H1 (cell line): ENCODE measurements at regions not wholly inside any gene's neighbourhood (a gene's known extent, or its start where the extent isn't known, plus 50 kb on each side); places are given as distances from the start of the nearest gene placed in this dataset.
A peak's percentile ranks its signal among the peaks of the same experiment; 100 is the strongest.

Source experiments
- CTCF ChIA-PET: fragments of 300-600 bp; sonication (Branson Sonifier 250); formaldehyde crosslinking; loops from one replicate; lab custom pipeline; 2021; ENCODE audit not compliant: partially characterized antibody; lab: Charles Lee
- POLR2A ChIA-PET: fragments of 300-600 bp; sonication (Branson Sonifier 250); formaldehyde crosslinking; loops from one replicate; lab custom pipeline; 2021; ENCODE audit warnings: inconsistent platforms; ENCODE audit not compliant: partially characterized antibody; lab: Charles Lee
- DNase-seq, 2 experiments: peaks; one replicate each; pipeline versions ENCODE4 v3.0.0 to v3.0.0-alpha.2; 2010 to 2022; ENCODE audit warnings: low spot score in 2 of 2, low read depth in 1 of 2, mixed read lengths in 1 of 2
- FAIRE-seq: peaks from 2 replicates; lab custom pipeline; 2011; peaks lifted over from hg19 to GRCh38; lab: Jason Lieb, UNC
- H2AFZ ChIP-seq: 2 replicates; pipeline ENCODE4 v1.8.1; 2012; ENCODE audit warnings: low read length, inconsistent platforms
- H2AK5ac ChIP-seq: 2 replicates; pipeline ENCODE4 v1.6.1; 2013; ENCODE audit warnings: low read depth, low read length
- H2BK120ac ChIP-seq: replicated peaks from 2 replicates; pipeline ENCODE3; 2013; ENCODE audit warnings: low read depth, low read length, inconsistent platforms
- H2BK12ac ChIP-seq: 2 replicates; pipeline ENCODE4 v1.6.1; 2013; ENCODE audit warnings: low read depth, low read length
- H2BK15ac ChIP-seq: 2 replicates; pipeline ENCODE4 v1.6.1; 2013; ENCODE audit warnings: low read length
- H2BK20ac ChIP-seq: 2 replicates; pipeline ENCODE4 v1.6.1; 2013; ENCODE audit warnings: low read length
- H2BK5ac ChIP-seq: 2 replicates; pipeline ENCODE4 v1.6.1; 2013; ENCODE audit warnings: low read depth, low read length
- H3K14ac ChIP-seq: 2 replicates; pipeline ENCODE4 v1.6.1; 2013; ENCODE audit warnings: inconsistent platforms; ENCODE audit not compliant: insufficient read length
- H3K18ac ChIP-seq: 2 replicates; pipeline ENCODE4 v1.6.1; 2013; ENCODE audit warnings: low read length; ENCODE audit errors: extremely low read depth
- H3K23ac ChIP-seq: 2 replicates; pipeline ENCODE4 v1.6.1; 2013; ENCODE audit warnings: inconsistent platforms; ENCODE audit not compliant: insufficient read length
- H3K23me2 ChIP-seq: 2 replicates; pipeline ENCODE4 v1.6.1; 2013; ENCODE audit warnings: low read depth, low read length
- H3K27ac ChIP-seq: 2 replicates; pipeline ENCODE4 v1.6.1; 2011; ENCODE audit warnings: low read depth, low read length, inconsistent platforms
- H3K27me3 ChIP-seq, 4 experiments: replicated peaks in 1 of 4; 1 replicate in 1 of 4; 2 replicates in 3 of 4; pipeline versions ENCODE4 v1.6.1 to v1.8.1; 2011 to 2013; ENCODE audit warnings: low read length in 3 of 4, mild to moderate bottlenecking in 3 of 4, inconsistent platforms in 2 of 4, mixed read lengths in 2 of 4, moderate library complexity in 1 of 4; ENCODE audit not compliant: control insufficient read depth in 3 of 4, insufficient read depth in 3 of 4; ENCODE audit errors: extremely low read depth in 1 of 4
- H3K36me3 ChIP-seq, 4 experiments: 2 replicates each; pipeline versions ENCODE4 v1.6.1 to v1.8.1; 2011 to 2013; ENCODE audit warnings: mild to moderate bottlenecking in 4 of 4, low read length in 3 of 4, moderate library complexity in 2 of 4, control low read depth in 1 of 4, inconsistent platforms in 1 of 4; ENCODE audit not compliant: insufficient read depth in 4 of 4, control insufficient read depth in 2 of 4
- H3K4ac ChIP-seq: replicated peaks from 2 replicates; pipeline ENCODE3; 2013; ENCODE audit warnings: low read length, low read depth, mixed read lengths, inconsistent platforms; ENCODE audit not compliant: insufficient read length
- H3K4me1 ChIP-seq, 4 experiments: replicated peaks in 1 of 4; 1 replicate in 1 of 4; 2 replicates in 3 of 4; pipeline versions ENCODE4 v1.6.1 to v1.8.1; 2011 to 2013; ENCODE audit warnings: low read length in 3 of 4, inconsistent platforms in 2 of 4, mixed read lengths in 1 of 4; ENCODE audit not compliant: insufficient read depth in 4 of 4, control insufficient read depth in 3 of 4
- H3K4me2 ChIP-seq, 2 experiments: 2 replicates each; pipeline versions ENCODE4 v1.6.1 to v1.8.1; 2011 to 2013; ENCODE audit warnings: low read depth in 2 of 2, low read length in 2 of 2, control low read depth in 1 of 2, inconsistent platforms in 1 of 2, mild to moderate bottlenecking in 1 of 2; ENCODE audit not compliant: insufficient read depth in 1 of 2
- H3K4me3 ChIP-seq, 4 experiments: fragments of 200-600, 300-600 bp in 1 of 4; sonication (generic), shearing (Covaris generic), sonication (Bioruptor Twin) in 1 of 4; 2 replicates each; pipeline versions ENCODE4 v1.5.1 to v1.8.1; 2011 to 2016; ENCODE audit warnings: low read length in 4 of 4, low read depth in 3 of 4, control low read depth in 2 of 4, inconsistent platforms in 2 of 4, mild to moderate bottlenecking in 2 of 4, mixed read lengths in 1 of 4, moderate library complexity in 1 of 4; ENCODE audit not compliant: insufficient read depth in 2 of 4; ENCODE audit errors: extremely low read depth in 1 of 4
- H3K56ac ChIP-seq: replicated peaks from 2 replicates; pipeline ENCODE3; 2013; ENCODE audit warnings: low read depth, mild to moderate bottlenecking, mixed read lengths, low read length, inconsistent platforms; ENCODE audit not compliant: insufficient read length
- H3K79me1 ChIP-seq: 2 replicates; pipeline ENCODE4 v1.6.1; 2013; ENCODE audit warnings: low read depth, low read length, control low read depth
- H3K79me2 ChIP-seq, 2 experiments: 2 replicates each; pipeline versions ENCODE4 v1.6.1 to v1.8.1; 2012 to 2013; ENCODE audit warnings: low read length in 2 of 2, mild to moderate bottlenecking in 2 of 2, inconsistent platforms in 1 of 2; ENCODE audit not compliant: insufficient read depth in 2 of 2, control insufficient read depth in 1 of 2
- H3K9ac ChIP-seq, 4 experiments: replicated peaks in 1 of 4; 1 replicate in 1 of 4; 2 replicates in 3 of 4; pipeline versions ENCODE4 v1.6.1 to v1.8.1; 2011 to 2013; ENCODE audit warnings: low read depth in 3 of 4, low read length in 3 of 4, control low read depth in 2 of 4, mild to moderate bottlenecking in 2 of 4, moderate library complexity in 2 of 4, inconsistent platforms in 1 of 4; ENCODE audit errors: extremely low read depth in 1 of 4
- H3K9me3 ChIP-seq, 2 experiments: 2 replicates each; pipeline versions ENCODE4 v1.6.1 to v1.8.1; 2012 to 2013; ENCODE audit warnings: mild to moderate bottlenecking in 2 of 2, moderate library complexity in 2 of 2, control low read depth in 1 of 2, inconsistent platforms in 1 of 2, low read depth in 1 of 2, low read length in 1 of 2, mixed read lengths in 1 of 2; ENCODE audit not compliant: insufficient read depth in 2 of 2
- H4K20me1 ChIP-seq, 2 experiments: replicated peaks in 1 of 2; 2 replicates each; pipeline versions ENCODE3 to v1.8.1; 2011 to 2013; ENCODE audit warnings: inconsistent platforms in 2 of 2, low read length in 2 of 2, mild to moderate bottlenecking in 1 of 2; ENCODE audit not compliant: insufficient read depth in 2 of 2, control insufficient read depth in 1 of 2
- H4K5ac ChIP-seq: 2 replicates; pipeline ENCODE4 v1.6.1; 2013; ENCODE audit warnings: low read length, low read depth, mixed read lengths, inconsistent platforms; ENCODE audit not compliant: insufficient read length
- H4K8ac ChIP-seq: 2 replicates; pipeline ENCODE4 v1.8.0; 2013; ENCODE audit warnings: mild to moderate bottlenecking, moderate library complexity, low read length, inconsistent platforms; ENCODE audit not compliant: insufficient read depth; ENCODE audit errors: extremely low read depth
- H4K91ac ChIP-seq: replicated peaks from 2 replicates; pipeline ENCODE3; 2013; ENCODE audit warnings: low read length, mixed read lengths, inconsistent platforms; ENCODE audit not compliant: insufficient read length
- CREB1 ChIP-seq: IDR thresholded peaks from 2 replicates; pipeline ENCODE4 v1.6.1; 2012; ENCODE audit warnings: inconsistent platforms
- GABPA ChIP-seq: IDR thresholded peaks from 2 replicates; pipeline ENCODE4 v1.6.1; 2011; ENCODE audit warnings: mild to moderate bottlenecking, low read length, moderate library complexity, borderline replicate concordance; ENCODE audit not compliant: insufficient read depth
- HDAC2 ChIP-seq, 2 experiments: fragments of 300-600 bp in 1 of 2; sonication (generic) in 1 of 2; IDR thresholded peaks; 2 replicates each; pipeline ENCODE4 v1.6.1; 2011 to 2012; ENCODE audit warnings: low read depth in 2 of 2, low read length in 2 of 2, mild to moderate bottlenecking in 2 of 2, moderate library complexity in 2 of 2, borderline replicate concordance in 1 of 2, inconsistent platforms in 1 of 2
- WGBS, 2 experiments: shearing (Covaris generic) in 1 of 2; methylation state at CpG; one replicate each; pipeline versions ENCODE4 v1.1.6 to v1.1.7; 2013 to 2015; ENCODE audit warnings: low lambda C conversion rate in 2 of 2, mixed read lengths in 2 of 2, inconsistent platforms in 1 of 2, low coverage in 1 of 2, missing lambda C conversion rate in 1 of 2; ENCODE audit not compliant: insufficient replicate concordance in 2 of 2, insufficient coverage in 1 of 2, insufficient read length in 1 of 2; ENCODE audit errors: extremely low coverage in 1 of 2, missing lambda C conversion rate in 1 of 2; 5-methylcytosine and 5-hydroxymethylcytosine counted together
- TF ChIP-seq, protein P1 (sequence below): IDR thresholded peaks from 2 replicates; pipeline ENCODE4 v1.6.1; 2011; ENCODE audit warnings: low read length, improper control_type of control experiment

DNA sequence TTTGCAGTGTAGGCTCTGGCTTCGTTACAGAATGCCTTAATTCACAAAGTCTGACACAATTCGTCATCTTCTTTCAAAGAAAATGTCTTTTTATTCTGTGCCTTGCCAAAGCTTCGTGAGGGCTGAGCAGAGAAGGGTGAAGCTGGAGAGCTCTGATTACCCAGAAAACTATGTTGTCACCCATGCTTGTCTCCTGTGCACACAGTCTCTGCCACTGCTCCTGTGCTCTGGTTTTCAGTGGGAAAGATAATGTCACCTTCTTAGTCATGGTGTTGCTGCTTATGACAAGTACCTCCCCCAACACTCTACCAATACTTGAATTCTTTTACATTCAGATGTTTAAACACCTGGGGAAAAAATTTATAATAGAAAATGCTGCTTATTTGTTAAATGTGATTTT lies 509.2 kb upstream of the GRM7 start:
- CTCF ChIA-PET = no interaction called here
- no peak for TF ChIP-seq CREB1
- TF ChIP-seq GABPA = no peak
- no peak for TF ChIP-seq HDAC2 (IDR thresholded peaks at IDR 0.05; ENCODE audit: borderline replicate concordance in 1 of 2, low read depth in 2 of 2, low read length in 2 of 2)
- TF ChIP-seq, protein P1, sequence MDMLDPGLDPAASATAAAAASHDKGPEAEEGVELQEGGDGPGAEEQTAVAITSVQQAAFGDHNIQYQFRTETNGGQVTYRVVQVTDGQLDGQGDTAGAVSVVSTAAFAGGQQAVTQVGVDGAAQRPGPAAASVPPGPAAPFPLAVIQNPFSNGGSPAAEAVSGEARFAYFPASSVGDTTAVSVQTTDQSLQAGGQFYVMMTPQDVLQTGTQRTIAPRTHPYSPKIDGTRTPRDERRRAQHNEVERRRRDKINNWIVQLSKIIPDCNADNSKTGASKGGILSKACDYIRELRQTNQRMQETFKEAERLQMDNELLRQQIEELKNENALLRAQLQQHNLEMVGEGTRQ = no peak
- TF ChIP-seq, all 59 proteins: peak for 0
- Histone ChIP-seq H3K9ac (no peak overlapping the region), H3K4ac (no peak overlapping the region), H3K23ac (no peak overlapping the region), H2BK120ac (no peak overlapping the region), H3K36me3 (no peaks in the 10 kb centered on the region), H3K9me3 (no peaks in the 10 kb centered on the region), H2BK15ac (no peak overlapping the region), H4K5ac (no peak overlapping the region), H3K23me2 (no peaks in the 10 kb centered on the region), H4K8ac (no peak overlapping the region), H3K27me3 (no peaks in the 10 kb centered on the region), H3K79me2 (no peaks in the 10 kb centered on the region), H3K4me1 (no peaks in the 10 kb centered on the region), H3K27ac (no peak overlapping the region), H4K91ac (no peak overlapping the region), H3K79me1 (no peaks in the 10 kb centered on the region), H2BK20ac (no peak overlapping the region), H3K4me3 (no peak overlapping the region), H3K56ac (no peak overlapping the region), H3K18ac (no peak overlapping the region), H3K14ac (no peak overlapping the region), H4K20me1 (no peaks in the 10 kb centered on the region), H3K4me2 (no peak overlapping the region), H2AFZ (peak overlapping the region; percentile 31; the same call in 1 of the 2 replicates), H2BK12ac (no peak overlapping the region), H2BK5ac (no peak overlapping the region), H2AK5ac (no peak overlapping the region)
- POLR2A ChIA-PET = no interaction called here
- WGBS, 2 experiments = 96% methylated on average over 3 of the region's 3 CpGs; no CpG with 5 or more reads in 1 of the 2 experiments
- FAIRE-seq = no peak
- no peak for DNase-seq
